ENCODE measurements at regions not wholly inside any gene's neighbourhood (a gene's known extent, or its start where the extent isn't known, plus 50 kb on each side); places are given as distances from the start of the nearest gene placed in this dataset.

- Histone ChIP-seq H3K4me3 (ENCODE audit: low read depth, low read length) (no peak overlapping the region), H3K27me3 (replicated peaks) (no peaks in the 10 kb centered on the region), H3K36me3 (replicated peaks) (no peaks in the 10 kb centered on the region), H3K27ac (no peak overlapping the region)
- no peak for DNase-seq
- in situ Hi-C loops (cut with HindIII; ENCODE audit: low pct_ligation_motif_present, low sequenced_read_pairs) = no loop called here
- no peak for TF ChIP-seq CTCF (IDR thresholded peaks at IDR 0.05; ENCODE audit: low read depth, low read length, missing control alignments)
These were observed 309.8 kb downstream of the TAF11L14 start for GRCh38 chr5:17944046-17944445.

- in situ Hi-C loops (cut with HindIII; ENCODE audit: low pct_ligation_motif_present, low sequenced_read_pairs) = no loop called here
- Histone ChIP-seq H3K36me3 (replicated peaks) (no peaks in the 10 kb centered on the region), H3K27ac (no peak overlapping the region), H3K4me3 (ENCODE audit: low read depth, low read length) (no peak overlapping the region), H3K27me3 (replicated peaks) (no peaks in the 10 kb centered on the region)
- no peak for DNase-seq
- no peak for TF ChIP-seq CTCF (IDR thresholded peaks at IDR 0.05; ENCODE audit: low read depth, low read length, missing control alignments)
These were observed 312.8 kb downstream of the TAF11L14 start for GRCh38 chr5:17947029-17947428.

GRCh38 chr5:17951392-17952169, 317.3 kb downstream of the TAF11L14 start:
- Histone ChIP-seq H3K27ac (no peak overlapping the region), H3K36me3 (replicated peaks) (no peaks in the 10 kb centered on the region), H3K4me3 (ENCODE audit: low read depth, low read length) (no peak overlapping the region), H3K27me3 (replicated peaks) (no peaks in the 10 kb centered on the region)
- no peak for DNase-seq
- in situ Hi-C loops (cut with HindIII; ENCODE audit: low pct_ligation_motif_present, low sequenced_read_pairs) = no loop called here
- TF ChIP-seq CTCF (IDR thresholded peaks at IDR 0.05; ENCODE audit: low read depth, low read length, missing control alignments) = no peak

GRCh38 chr5:17952231-17952630, 318.0 kb downstream of the TAF11L14 start:
- no peak overlapping the region for H3K4me3 ChIP-seq (ENCODE audit: low read depth, low read length)
- no peak overlapping the region for H3K27ac ChIP-seq
- TF ChIP-seq CTCF (IDR thresholded peaks at IDR 0.05; ENCODE audit: low read depth, low read length, missing control alignments) = no peak
- in situ Hi-C loops (cut with HindIII; ENCODE audit: low pct_ligation_motif_present, low sequenced_read_pairs) = no loop called here
- H3K27me3 ChIP-seq (replicated peaks) = no peaks in the 10 kb centered on the region
- H3K36me3 ChIP-seq (replicated peaks) = no peaks in the 10 kb centered on the region
- no peak for DNase-seq

- in situ Hi-C loops (cut with HindIII; ENCODE audit: low pct_ligation_motif_present, low sequenced_read_pairs) = no loop called here
- Histone ChIP-seq H3K4me3 (ENCODE audit: low read depth, low read length) (no peak overlapping the region), H3K36me3 (replicated peaks) (no peaks in the 10 kb centered on the region), H3K27me3 (replicated peaks) (no peaks in the 10 kb centered on the region), H3K27ac (no peak overlapping the region)
- no peak for DNase-seq
- no peak for TF ChIP-seq CTCF (IDR thresholded peaks at IDR 0.05; ENCODE audit: low read depth, low read length, missing control alignments)
These were observed 329.8 kb downstream of the TAF11L14 start for GRCh38 chr5:17964067-17964466.
